GM03348 (cell line): ENCODE measurements at regions not wholly inside any gene's neighbourhood (a gene's known extent, or its start where the extent isn't known, plus 50 kb on each side); places are given as distances from the start of the nearest gene placed in this dataset.
A peak's percentile ranks its signal among the peaks of the same experiment; 100 is the strongest.

Source experiments
- DNase-seq: peaks from one replicate; pipeline ENCODE4 v3.0.0; 2012; ENCODE audit warnings: low spot score

- no peak for DNase-seq
Observed at GRCh38 chr13:62964522-62964921, 1548.9 kb upstream of the PCDH20 start.

GRCh38 chr13:62960723-62961122, 1545.1 kb upstream of the PCDH20 start:
- no peak for DNase-seq

GRCh38 chr13:62933809-62934208, 1518.2 kb upstream of the PCDH20 start:
- no peak for DNase-seq

- no peak for DNase-seq
Observed at GRCh38 chr13:62932256-62932883, 1516.7 kb upstream of the PCDH20 start.

- peak; percentile 2 for DNase-seq
Observed at GRCh38 chr13:62931853-62932252, 1516.2 kb upstream of the PCDH20 start.

- no peak for DNase-seq
Observed at GRCh38 chr13:62924395-62924794, 1508.7 kb upstream of the PCDH20 start.

GRCh38 chr13:62920159-62920558, 1504.5 kb upstream of the PCDH20 start:
- no peak for DNase-seq

GRCh38 chr13:62919491-62919890, 1503.8 kb upstream of the PCDH20 start:
- DNase-seq, result no peak

- no peak for DNase-seq
Observed at GRCh38 chr13:62910541-62911060, 1495.0 kb upstream of the PCDH20 start.

- DNase-seq, result no peak
Observed at GRCh38 chr13:62908321-62908720, 1492.7 kb upstream of the PCDH20 start.

GRCh38 chr13:62906896-62907295, 1491.2 kb upstream of the PCDH20 start:
- DNase-seq, result no peak

- DNase-seq, result no peak
Observed at GRCh38 chr13:62906469-62906868, 1490.8 kb upstream of the PCDH20 start.

- DNase-seq, result no peak
Observed at GRCh38 chr13:62887046-62887445, 1471.4 kb upstream of the PCDH20 start.

GRCh38 chr13:62879071-62879470, 1463.4 kb upstream of the PCDH20 start:
- DNase-seq, result peak; percentile 6

- no peak for DNase-seq
Observed at GRCh38 chr13:62875118-62875640, 1459.5 kb upstream of the PCDH20 start.

GRCh38 chr13:62850331-62850730, 1434.7 kb upstream of the PCDH20 start:
- no peak for DNase-seq

- no peak for DNase-seq
Observed at GRCh38 chr13:62847520-62847919, 1431.9 kb upstream of the PCDH20 start.

- no peak for DNase-seq
Observed at GRCh38 chr13:62846302-62846701, 1430.7 kb upstream of the PCDH20 start.

GRCh38 chr13:62839338-62839737, 1423.7 kb upstream of the PCDH20 start:
- no peak for DNase-seq

- DNase-seq, result no peak
Observed at GRCh38 chr13:62838929-62839328, 1423.3 kb upstream of the PCDH20 start.

- DNase-seq, result no peak
Observed at GRCh38 chr13:62837895-62838294, 1422.2 kb upstream of the PCDH20 start.

- no peak for DNase-seq
Observed at GRCh38 chr13:62829486-62829885, 1413.8 kb upstream of the PCDH20 start.

GRCh38 chr13:62799931-62800436, 1384.3 kb upstream of the PCDH20 start:
- no peak for DNase-seq

GRCh38 chr13:62799038-62799535, 1383.4 kb upstream of the PCDH20 start:
- DNase-seq, result no peak
